ENCODE measurements at regions not wholly inside any gene's neighbourhood (a gene's known extent, or its start where the extent isn't known, plus 50 kb on each side); places are given as distances from the start of the nearest gene placed in this dataset.
"Not testable (repeated sequence)": the region's sequence is repeated elsewhere in the genome, so short reads cannot be mapped to it uniquely, and the experiment has no call there.

DNA sequence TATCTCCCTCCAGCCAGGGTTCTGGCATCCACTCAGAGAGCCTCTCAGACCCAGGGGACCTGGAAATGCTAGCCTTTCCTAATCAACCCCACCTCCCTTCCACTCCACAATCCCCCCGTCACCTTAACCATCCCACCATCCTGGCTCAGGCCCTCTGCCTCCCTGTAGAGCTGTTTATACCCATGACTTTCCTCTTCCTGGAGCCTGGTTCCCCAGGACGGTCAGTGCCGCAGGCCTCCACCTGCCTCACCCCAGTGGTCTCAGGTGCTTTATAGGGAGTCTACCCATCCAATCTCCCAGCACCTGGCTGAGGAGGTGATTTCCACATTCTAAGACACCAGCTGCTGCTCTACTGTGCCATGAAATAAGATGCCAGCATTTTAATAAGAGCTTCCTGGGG lies 1159.5 kb downstream of the TBC1D22A start:
- DNase-seq (ENCODE audit: low read depth), result no peak

DNA sequence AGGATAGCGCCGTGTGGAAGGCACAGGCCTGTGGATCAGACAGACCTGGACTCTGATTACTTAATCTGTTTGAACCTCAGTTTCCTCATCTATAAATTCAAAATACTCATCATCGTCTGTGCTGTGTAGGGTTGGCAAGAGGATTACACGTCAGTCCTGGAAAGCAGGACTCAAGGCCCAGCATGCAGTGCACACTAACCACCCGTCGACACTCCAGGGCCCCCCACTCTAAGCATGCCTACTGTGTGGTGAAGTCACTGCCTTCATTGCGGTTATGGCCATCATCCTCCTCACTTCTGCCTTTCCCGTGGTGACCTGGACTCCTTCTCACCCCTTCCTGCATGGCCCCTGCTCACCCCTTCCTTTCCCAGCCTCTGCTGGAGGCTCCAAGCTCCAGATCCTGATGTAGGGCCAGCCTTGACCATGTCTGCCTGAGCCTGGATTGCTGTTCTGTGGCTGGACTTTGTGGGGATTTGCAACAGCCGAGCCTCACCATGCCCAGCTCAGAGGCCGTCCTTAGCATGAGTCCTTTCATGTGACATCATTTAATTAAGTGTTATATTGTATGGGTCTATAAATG lies 1158.0 kb downstream of the TBC1D22A start:
- DNase-seq (ENCODE audit: low read depth), result no peak

DNA sequence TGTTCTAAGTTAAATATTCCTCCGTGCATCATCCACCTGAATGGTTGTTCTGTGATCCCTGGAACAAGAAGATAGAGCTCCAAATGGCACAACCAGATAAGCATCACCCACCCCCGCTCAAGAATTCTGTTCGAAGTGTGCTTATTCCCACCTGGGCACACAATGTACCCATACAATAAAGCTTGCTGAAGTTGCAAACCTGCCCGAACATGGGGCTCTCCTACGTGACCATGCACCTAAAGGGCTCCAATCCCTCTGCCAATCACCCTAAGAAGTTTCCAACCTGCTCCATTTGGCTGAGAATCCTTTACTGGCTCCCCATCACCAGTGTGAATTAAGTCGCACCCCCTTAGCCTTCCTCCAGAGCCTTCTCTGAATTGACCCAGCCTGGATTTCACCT lies 1157.4 kb downstream of the TBC1D22A start:
- DNase-seq (ENCODE audit: low read depth), result no peak

DNA sequence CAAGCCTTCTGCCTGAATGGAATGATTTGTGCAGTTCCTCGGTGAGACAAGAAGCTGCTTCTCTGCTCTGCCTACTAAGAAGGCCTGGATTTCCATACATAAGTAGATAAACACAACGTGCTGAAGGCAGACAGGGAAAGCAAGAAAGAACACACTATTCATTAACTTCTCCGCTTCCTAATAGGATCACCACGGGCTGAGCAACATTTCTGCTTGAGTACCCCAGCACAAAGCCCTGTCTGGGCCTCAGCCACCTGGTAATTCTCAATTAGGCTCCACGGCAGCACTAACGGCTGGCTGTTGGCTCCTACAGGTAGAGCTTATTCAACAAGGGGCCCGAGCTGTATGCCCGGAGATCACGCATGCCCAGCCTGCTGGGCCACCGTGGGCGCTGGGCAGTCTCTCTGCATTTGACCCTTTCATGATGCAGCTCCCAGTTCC lies 1156.6 kb downstream of the TBC1D22A start:
- DNase-seq (ENCODE audit: low read depth), result no peak

DNA sequence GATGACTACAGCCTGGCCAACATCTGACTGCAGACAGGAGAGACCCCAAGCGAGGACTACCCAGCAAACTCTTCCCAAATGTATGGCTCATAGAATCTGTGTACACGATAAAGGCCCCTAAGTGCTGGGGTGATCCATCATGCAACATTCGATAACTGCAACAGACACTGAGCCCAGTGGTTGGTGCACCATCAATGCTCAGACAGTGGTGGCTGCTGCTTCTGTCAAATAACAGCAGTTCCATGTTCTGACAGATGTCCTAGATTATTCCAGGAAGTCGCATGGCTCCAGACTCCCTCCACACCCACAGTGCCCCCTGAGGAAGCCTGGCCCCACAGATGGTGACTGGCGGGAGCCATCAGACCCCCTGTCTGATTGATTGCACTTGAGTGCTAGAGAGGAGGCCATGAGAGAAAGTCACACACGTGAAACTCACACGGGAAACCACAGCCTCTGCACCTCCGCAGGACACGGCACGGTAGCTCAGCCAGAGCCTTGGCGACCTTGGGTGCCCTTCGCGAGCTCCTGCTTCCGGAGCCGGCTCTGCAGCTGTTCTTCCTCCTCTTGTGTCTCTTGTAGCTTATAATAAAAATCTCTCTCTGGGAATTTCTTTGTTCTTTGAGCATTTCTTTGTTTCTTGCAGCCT lies 1155.9 kb downstream of the TBC1D22A start:
- no peak for DNase-seq (ENCODE audit: low read depth)

DNA sequence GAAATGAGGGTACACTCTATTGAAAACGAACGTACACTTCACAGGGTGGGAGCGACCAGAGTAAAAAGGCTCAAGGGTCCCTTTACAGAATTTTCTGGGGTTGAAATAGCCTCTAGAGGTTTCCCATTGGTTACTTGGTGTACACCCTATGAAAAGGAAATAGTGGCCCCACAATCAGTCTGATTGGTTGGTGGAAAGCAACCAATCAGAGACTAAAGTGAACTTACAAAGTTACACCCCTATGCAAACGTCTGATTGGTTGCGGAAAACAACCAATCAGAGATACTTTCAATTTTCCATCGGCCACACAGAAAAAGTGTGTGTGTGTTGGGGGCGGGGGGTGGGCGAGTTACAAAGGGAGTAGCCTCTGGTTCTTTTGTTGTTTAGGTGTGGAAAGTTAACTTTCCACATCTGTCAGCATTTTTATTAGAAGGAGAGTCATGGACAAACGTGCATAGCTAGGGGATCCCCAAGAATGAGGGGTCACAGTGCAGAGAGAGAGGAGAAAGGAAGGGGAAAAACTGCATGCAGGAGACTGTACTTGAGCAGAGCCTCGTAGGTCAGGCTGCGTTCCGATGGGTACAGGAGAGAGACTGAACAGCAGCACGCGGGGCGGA lies 1152.1 kb downstream of the TBC1D22A start:
- no peak for DNase-seq (ENCODE audit: low read depth)

DNA sequence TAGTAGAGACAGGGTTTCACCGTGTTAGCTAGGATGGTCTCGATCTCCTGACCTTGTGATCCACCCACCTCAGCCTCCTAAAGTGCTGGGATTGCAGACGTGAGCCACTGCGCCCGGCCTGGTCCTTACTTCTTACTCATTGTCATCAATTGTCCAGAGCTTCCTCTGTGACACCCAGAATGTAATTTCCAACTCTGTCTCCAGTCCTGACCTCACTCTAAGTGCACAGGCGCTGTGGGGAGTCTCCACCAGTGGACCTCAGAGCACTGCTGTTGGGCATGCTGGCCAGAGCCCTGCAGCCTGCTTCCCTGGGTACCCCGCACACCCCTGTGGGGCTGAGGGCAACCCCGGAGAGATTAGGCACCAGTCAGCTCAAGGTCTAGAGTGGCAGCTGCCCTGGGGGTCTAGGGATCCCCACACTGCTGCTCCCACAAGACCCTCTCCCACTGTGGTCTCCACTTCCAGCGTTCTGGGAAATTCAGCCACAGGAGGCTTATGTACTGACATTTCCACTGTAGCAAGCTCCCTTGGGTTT lies 1140.3 kb downstream of the TBC1D22A start:
- no peak for DNase-seq (ENCODE audit: low read depth)

DNA sequence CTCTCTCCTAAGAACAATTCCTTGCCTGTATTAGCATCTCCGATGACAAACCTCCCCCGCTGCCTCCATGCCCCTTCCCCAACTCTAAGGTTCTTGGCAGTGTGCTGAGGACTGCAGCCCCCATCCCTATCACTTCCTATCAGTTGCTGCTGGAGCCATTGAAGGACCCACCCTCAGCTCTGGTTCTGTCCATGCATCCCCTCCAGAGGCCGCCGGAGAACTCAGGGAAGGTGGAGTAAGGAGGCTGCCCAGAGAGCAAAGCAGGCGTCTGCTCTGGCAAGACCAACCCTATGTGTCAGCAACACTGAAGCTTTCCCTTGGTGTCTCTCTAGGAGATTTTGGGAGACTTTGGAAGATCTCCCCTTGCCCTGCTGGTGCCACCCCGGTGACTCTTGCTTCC lies 1139.5 kb downstream of the TBC1D22A start:
- DNase-seq (ENCODE audit: low read depth), result no peak

DNA sequence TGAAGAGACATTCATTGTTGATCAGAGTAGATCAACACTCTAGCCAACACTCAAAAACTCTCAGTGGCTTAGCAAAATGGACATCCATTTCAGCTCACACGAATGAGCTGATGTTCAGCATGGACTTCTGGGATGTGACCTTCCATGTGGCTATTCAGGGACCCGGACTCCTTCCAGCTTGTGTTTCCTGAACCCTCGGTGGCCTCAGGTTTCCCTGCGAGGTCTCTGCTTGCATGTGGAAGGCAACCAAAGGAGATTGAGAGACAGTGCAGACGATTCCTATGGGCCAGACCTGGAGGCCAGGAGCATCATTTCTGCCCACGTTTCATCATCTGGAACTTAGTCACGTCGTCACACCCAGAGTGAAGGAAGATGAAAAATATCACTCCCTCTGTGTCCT lies 1137.4 kb downstream of the TBC1D22A start:
- DNase-seq (ENCODE audit: low read depth), result no peak

DNA sequence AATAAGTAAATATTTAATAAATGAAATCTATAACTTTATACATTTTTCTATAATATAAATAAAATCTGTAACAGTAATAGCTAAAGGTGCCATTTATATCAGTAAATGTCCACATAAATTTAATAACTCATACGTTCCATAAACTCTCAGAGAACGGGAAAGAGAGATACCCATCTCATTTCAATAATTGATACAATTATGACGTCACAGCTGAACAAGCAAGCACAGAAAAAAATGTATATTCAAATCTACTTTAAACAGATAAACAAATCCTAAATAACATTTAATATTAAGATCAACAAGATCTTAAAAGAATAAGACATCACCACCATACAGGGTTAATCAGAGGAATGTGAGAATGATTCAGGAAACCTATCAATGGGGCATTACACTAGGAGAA lies 1136.5 kb downstream of the TBC1D22A start:
- no peak for DNase-seq (ENCODE audit: low read depth)

DNA sequence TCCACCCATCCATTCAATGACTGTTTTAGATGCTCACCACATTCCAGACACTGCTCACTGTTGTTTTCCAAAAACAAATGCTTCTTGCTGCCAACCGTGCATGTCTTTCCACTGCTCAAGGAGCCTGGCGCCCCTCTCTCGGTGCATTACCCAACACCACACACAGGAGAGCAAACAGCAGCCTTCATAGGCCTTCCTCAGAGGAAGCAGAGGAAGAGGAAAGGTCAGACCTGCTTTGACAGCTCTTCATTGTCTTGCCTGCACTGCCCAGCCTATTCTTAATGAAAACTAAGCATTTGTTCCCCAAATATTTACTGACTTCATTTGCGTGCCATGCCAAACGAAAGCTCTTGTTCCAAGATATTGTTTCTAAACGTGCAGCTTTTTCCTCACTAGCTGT lies 1129.2 kb downstream of the TBC1D22A start:
- no peak for DNase-seq (ENCODE audit: low read depth)

DNA sequence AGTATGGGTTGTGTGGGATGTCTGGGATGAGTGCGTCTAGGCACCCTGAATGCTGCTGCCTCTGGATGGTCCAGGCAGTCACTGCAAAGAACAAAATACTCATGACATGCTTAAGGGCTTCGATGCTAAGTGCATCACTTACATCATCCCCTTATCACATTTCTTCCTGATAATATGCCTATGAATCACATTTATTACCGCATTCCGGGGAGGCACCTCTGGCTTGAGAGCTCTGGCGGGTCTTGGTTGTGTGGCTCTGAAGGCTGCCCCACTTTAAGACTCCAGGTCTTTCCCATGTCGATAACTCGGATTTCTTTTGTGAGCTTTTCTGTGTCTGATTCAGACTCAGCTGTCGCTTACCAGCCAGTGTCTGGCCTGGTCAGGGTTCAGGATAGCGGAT lies 1126.4 kb downstream of the TBC1D22A start:
- no peak for DNase-seq (ENCODE audit: low read depth)

DNA sequence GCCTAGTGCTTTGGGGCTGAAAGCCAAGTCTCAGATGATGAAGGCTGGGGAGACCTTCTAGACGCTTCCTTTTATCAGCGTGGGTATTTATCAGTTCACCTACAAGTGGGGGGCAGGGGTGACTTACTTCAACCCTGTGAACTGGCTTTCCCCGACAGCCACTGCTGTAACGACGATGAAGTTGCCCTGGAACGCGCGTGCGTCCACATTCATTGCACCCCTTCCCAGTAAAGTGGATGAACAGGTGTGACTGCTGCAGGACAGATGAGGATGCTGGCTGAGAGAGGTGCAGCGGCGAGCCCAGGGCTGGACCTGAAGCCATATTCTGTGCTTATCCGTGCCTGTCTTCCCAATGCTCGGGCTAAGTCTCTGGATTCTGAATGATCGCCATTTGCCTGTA lies 1122.3 kb downstream of the TBC1D22A start:
- DNase-seq (ENCODE audit: low read depth), result no peak

DNA sequence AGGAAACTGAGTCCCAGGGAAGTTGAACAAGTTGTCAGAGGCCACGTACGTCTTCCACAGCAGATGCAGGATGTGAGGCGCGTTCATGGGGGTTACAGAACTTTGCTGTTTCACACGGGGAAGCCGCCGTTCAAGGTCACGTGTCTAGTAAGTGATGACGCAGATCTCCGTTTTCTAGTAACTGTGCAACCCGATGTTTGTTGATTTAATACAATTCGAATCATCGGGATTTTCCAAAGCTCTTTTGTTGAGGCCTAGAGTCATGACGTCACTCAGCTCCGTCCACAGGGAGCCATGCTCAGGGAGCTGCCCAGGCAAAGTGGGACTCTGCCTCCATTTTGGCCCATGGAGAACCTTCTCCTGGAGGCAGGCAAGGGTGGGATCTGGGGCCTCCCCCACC lies 1121.8 kb downstream of the TBC1D22A start:
- no peak for DNase-seq (ENCODE audit: low read depth)

DNA sequence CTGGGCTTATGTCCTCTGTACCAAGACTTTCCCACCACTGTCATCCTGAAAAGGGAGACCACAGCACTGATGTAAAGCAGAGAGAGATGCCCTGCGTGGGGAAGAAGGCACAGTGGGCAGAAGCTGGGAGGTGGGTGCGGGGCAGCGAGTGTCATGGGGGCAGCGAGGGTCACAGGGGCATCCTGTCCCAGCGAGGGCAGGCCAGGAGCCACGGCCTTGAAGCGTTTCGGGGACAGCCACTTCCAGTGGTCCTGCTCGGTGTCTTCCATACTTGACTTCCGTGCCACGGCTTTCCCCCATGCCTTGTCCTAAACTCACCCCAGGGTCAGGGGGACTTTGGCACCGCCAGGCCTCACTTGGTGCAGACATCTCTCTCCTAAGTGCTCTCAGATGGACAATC lies 1121.3 kb downstream of the TBC1D22A start:
- DNase-seq (ENCODE audit: low read depth), result no peak

DNA sequence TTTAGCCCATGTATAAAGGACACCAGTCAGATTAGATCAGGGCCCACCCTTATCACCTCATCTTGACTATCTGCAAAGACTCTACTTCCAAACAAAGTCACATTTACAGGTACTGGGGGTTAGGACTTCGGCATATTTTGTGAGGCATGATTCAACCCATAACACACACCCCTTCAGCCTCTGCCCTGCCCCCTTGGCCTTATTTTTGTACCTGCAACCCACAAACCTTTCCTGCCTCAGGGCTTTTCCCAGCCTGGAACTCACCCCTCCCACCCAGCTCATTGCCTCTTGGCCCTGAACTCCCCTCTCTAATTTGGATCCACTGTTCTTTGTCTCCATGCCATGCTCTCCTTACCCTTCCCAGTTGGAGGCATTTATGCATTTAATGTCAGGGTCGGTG lies 1116.9 kb downstream of the TBC1D22A start:
- DNase-seq (ENCODE audit: low read depth), result no peak

DNA sequence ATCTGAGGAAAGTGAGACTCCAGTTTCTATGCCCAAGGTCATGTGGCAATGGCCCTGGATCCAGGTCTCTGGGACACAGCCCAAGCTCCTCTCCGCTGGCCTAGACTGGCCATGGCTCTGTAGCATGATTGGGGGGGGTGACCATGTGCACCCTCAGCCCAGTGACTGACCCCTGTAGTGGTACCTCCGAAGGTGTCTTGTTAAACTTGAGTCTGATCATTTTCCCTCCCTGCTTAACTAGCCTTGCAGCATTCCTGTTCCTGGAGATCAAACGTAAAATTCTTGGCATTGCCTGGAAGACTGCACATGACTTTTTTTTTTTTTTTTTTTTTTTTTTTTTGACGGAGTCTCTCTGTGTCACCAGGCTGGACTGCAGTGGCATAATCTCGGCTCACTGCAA lies 1116.0 kb downstream of the TBC1D22A start:
- no peak for DNase-seq (ENCODE audit: low read depth)

DNA sequence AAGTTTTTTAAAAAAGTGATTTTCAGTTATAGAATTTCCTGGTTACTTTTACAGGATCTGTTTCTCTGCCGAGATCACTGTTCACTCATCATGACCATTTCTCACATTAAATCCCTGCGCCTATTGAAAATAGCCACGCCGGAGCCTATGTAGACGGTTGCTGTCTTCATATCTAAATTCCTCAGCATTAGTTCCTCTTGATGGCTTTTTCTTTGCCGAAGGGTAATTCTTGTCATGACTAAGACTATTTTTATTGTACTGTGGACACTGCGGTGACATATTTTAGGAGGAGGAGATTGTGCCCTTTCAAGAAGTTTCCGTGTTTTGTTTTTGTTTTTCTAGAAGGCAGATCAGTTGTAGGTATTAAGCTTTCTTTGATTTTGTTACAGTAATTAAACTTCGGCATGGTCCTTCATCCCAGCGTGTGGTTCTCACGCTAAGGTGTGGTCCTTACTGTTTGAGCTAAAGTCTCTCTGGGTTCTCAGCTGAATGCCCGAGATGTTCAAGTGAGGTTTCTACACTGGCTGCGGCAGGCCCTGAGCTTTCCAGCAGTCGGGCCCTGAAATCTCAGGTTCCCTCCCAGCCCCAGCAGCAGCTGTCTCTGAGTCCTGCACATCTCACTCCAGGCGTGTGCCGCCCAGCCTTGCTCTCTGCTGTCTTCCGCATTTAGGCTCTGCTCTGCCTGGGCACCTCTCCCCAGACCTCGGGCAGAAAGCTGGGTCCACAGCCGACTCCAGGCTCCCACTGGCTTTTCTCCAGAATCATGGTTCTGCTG lies 1110.5 kb downstream of the TBC1D22A start:
- no peak for DNase-seq (ENCODE audit: low read depth)

DNA sequence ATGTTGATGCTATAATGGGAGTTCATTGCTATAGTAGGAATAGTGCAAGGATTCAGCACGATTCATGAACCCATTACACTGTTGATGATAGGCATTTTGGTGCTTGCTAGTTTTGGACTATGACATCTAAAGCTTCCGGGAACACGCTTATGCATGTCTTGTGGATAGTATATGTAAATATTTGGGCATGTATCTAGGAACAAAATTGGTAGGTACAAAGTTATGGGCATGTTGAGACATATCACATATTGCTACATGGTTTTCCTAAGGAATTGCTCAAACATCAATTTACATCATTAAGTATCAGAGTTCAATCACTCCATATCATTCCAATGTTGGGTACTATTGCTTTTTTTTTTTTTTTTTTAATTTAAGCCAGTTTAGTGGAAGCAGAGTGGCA lies 1103.2 kb downstream of the TBC1D22A start:
- DNase-seq (ENCODE audit: low read depth), result no peak

DNA sequence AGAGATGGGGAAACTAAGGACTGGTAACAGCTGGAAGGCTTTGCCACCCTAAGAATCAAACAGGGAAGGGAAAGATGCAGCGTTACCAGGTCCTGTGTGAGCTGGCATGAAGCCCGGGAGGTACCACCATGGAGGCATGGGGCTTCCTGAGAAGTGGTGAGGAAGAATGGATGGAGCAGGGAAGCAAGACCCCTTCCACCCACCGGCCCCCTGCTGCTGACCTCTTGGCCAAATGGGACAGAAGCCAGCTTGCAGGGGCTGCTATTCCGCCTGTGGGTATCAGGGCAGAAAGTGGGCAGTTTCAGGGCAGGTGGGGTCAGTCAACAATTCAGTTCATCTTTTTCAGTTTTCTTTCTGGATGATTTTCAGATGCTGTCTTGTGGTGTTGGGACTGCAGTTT lies 1099.9 kb downstream of the TBC1D22A start:
- no peak for DNase-seq (ENCODE audit: low read depth)

DNA sequence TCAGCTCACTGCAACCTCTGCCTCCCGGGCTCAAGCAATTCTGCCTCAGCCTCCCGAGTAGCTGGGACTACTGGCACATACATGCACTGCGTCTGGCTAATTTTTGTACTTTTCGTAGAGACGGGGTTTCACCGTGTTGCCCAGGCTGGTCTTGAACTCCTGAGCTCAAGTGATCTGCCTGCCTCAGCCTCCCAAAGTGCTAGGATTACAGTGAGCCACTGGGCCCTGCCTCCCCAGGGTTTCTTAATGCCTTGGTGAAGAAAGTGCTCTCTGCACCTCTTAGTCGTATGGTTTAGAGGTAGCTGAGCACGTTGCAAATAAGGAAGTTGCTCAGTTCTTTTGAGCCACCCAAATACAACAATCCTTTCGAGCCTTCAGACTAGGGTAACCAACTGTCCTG lies 1098.5 kb downstream of the TBC1D22A start:
- not testable (repeated sequence) for DNase-seq (ENCODE audit: low read depth)

DNA sequence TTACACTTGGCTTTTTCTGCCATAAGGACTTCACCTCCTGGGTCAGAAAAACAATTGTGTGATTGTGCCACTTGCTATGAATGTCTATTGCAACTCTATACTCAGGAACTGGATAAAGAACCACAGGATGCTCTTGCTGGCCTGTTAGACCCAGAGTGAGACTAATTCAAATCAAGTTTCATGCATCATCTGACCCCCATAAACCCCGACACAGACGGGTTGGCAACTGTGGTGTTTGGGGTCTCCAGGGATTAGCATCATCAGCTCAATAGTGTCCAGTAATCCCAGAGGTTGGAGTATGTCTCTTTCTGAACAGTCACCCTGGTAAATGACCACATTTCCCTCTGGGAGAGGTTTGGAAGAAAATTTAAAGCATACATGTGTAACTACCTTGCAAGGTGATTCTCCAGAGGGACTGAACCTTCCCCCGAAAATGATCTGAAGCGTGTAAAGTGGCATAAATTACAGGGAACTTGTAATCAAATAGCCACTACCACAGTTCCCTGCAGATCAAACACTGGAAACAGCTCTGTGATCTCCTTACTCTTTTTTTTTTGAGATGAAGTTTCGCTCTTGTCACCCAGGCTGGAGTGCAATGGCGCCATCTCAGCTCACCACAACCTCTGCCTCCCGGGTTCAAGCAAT lies 1097.6 kb downstream of the TBC1D22A start:
- no peak for DNase-seq (ENCODE audit: low read depth)
